ENCODE measurements at regions not wholly inside any gene's neighbourhood (a gene's known extent, or its start where the extent isn't known, plus 50 kb on each side); places are given as distances from the start of the nearest gene placed in this dataset.

DNA sequence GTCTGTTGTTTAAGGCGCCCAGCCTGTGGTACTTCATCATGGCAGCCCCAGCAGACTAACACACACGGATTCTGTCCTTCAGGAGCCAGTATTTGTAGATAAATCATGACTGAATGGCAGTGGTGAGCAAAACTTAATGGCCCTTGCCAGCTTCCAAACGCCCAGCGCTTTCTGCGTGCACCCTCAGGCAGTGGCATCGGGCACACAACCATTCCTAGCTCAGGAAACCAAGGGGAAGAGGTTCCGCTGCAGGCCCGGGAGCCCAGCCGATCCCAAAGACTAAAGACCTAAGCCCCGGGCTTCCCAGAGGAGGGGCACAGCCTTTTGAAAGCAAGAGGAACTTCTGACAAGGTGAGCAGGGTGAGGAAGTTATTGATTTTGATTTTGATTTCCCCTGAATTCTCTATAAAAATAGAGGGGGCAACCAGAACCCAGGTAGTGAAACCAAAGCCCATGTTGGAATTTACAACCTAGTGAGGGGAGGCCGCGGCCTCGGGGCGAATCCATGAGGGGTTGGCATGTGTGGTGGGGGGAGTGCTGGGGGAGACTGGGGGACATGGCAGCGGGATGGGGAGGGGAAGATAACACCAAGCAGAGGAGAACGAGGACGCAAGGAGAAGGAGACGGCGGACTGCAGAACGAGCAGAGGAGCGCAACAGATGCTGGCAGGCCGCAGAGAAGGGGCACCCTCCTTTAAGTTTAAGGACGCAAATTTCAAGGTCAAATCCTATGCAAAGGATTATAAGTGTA lies 79.9 kb upstream of the SEPTIN5 start (continued):
- TF ChIP-seq ZNF560 (tag by site-specific recombination; IDR thresholded peaks at IDR 0.05; ENCODE audit: borderline replicate concordance) (no peak), ZNF792 (tag by site-specific recombination; IDR thresholded peaks at IDR 0.05) (no peak), ZIC2 (tag by site-specific recombination; IDR thresholded peaks at IDR 0.05) (no peak), ZNF843 (tag by site-specific recombination; IDR thresholded peaks at IDR 0.05) (no peak), ZNF426 (tag by site-specific recombination; IDR thresholded peaks at IDR 0.05) (no peak), IKZF3 (tag by site-specific recombination; IDR thresholded peaks at IDR 0.05) (no peak), ZNF624 (tag by site-specific recombination; IDR thresholded peaks at IDR 0.05) (no peak), ZNF626 (tag by site-specific recombination; IDR thresholded peaks at IDR 0.05) (no peak)

DNA sequence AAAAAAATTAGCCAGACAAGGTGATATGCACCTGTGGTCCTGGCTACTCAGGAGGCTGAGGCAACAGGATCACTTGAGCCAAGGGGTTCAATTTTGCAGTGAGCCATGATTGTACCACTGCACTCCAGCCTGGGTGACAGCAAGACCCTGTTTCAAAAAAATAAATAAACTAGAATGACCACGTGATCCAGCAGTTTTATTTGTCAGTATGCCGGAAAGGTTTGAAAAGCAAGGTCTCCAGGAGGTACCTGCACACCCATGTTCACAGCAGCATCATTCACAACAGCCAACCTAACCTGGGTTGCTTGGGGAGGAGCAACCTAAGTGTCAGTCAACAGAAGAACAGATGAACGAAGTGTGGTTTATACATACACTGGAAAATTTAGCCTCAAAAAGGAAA lies 78.7 kb upstream of the SEPTIN5 start:
- Histone ChIP-seq H3K9me3 (ENCODE audit: control insufficient read depth, insufficient read depth, low read depth, low read length) (no peaks in the 10 kb centered on the region), H3K36me3 (ENCODE audit: control insufficient read depth in 2 of 2, insufficient read depth in 1 of 2, low read length in 2 of 2) (no peaks in the 10 kb centered on the region), H3K4me3 (ENCODE audit: low read depth, low read length) (no peak overlapping the region), H3K4me1 (ENCODE audit: control insufficient read depth, insufficient read depth, low read length) (no peaks in the 10 kb centered on the region), H3K27ac (ENCODE audit: extremely low read depth, low read depth, low read length) (no peak overlapping the region)
- ChIA-PET POLR2A (no interaction called here), CTCF (no interaction called here)
- TF ChIP-seq ZNF416 (tag by site-specific recombination; IDR thresholded peaks at IDR 0.05) = no peak
- TF ChIP-seq ZNF677 (tag by site-specific recombination; IDR thresholded peaks at IDR 0.05) = no peak
- TF ChIP-seq ZNF777 (tag by site-specific recombination; IDR thresholded peaks at IDR 0.05; ENCODE audit: borderline replicate concordance) = no peak
- TF ChIP-seq ZNF544 (tag by site-specific recombination; IDR thresholded peaks at IDR 0.05) = no peak
- no peak for TF ChIP-seq ZNF837 (tag by site-specific recombination; IDR thresholded peaks at IDR 0.05)
- no peak for TF ChIP-seq EGR2 (tag by site-specific recombination; IDR thresholded peaks at IDR 0.05; ENCODE audit: low read depth)
- TF ChIP-seq ZNF600 (tag by site-specific recombination; IDR thresholded peaks at IDR 0.05) = no peak
- no peak for TF ChIP-seq ZNF48 (tag by site-specific recombination; IDR thresholded peaks at IDR 0.05)
- no peak for TF ChIP-seq ZNF707 (tag by site-specific recombination; IDR thresholded peaks at IDR 0.05)
- TF ChIP-seq ZFP3 (tag by site-specific recombination; IDR thresholded peaks at IDR 0.05; ENCODE audit: low read depth) = no peak
- TF ChIP-seq ZNF140 (tag by site-specific recombination; IDR thresholded peaks at IDR 0.05) = no peak
- no peak for TF ChIP-seq ZNF747 (tag by site-specific recombination; IDR thresholded peaks at IDR 0.05)
- no peak for TF ChIP-seq ZXDB (tag by site-specific recombination; IDR thresholded peaks at IDR 0.05)
- no peak for TF ChIP-seq ZNF791 (tag by site-specific recombination; IDR thresholded peaks at IDR 0.05)
- TF ChIP-seq KLF7 (tag by site-specific recombination; IDR thresholded peaks at IDR 0.05; ENCODE audit: borderline replicate concordance) = no peak

DNA sequence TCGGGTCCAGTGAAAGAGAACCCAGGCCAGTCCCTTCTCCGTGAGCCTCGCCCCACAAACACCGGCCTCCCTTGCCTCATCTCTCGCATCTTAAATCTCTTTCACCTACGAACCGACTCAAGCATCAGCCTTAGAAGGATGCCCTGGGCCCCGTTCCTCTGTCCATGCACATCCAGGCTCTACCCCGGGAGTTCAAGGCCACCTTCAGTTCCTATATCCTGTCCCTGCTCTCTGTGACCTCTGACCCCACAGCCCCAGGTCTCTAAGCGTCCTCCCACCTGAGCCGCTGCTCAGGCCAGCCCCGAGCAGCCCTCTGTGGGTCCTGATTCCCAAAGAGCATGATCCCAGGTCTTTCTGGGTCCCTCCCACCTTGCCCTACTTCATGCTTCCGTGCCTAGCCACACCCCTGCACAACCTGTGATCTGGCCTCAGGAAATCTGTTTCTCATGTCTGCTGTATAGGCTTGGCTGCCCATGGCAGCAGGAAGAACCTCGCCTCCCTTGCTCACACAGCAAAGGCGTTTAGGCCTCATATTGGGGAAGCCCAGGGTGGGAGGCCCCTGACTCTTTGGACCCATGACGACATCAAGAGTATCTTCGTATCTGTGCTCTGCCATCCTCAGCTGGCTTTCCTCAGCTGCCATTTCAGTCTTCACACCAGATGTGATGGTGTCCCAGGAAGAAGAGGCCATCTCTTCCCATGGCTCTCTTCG lies 77.5 kb upstream of the SEPTIN5 start:
- ChIA-PET POLR2A (no interaction called here), CTCF (interaction anchor here (0.6 kb wide), 1 partner anchor 13 kb away, joined by 3 read pairs; no protein-coding TSS in a partner anchor)
- H3K27ac ChIP-seq (ENCODE audit: extremely low read depth, low read depth, low read length) = no peak overlapping the region
- no peaks in the 10 kb centered on the region for H3K36me3 ChIP-seq (ENCODE audit: control insufficient read depth in 2 of 2, insufficient read depth in 1 of 2, low read length in 2 of 2)
- no peaks in the 10 kb centered on the region for H3K4me1 ChIP-seq (ENCODE audit: control insufficient read depth, insufficient read depth, low read length)
- H3K4me3 ChIP-seq (ENCODE audit: low read depth, low read length) = no peak overlapping the region
- TF ChIP-seq, protein P1, sequence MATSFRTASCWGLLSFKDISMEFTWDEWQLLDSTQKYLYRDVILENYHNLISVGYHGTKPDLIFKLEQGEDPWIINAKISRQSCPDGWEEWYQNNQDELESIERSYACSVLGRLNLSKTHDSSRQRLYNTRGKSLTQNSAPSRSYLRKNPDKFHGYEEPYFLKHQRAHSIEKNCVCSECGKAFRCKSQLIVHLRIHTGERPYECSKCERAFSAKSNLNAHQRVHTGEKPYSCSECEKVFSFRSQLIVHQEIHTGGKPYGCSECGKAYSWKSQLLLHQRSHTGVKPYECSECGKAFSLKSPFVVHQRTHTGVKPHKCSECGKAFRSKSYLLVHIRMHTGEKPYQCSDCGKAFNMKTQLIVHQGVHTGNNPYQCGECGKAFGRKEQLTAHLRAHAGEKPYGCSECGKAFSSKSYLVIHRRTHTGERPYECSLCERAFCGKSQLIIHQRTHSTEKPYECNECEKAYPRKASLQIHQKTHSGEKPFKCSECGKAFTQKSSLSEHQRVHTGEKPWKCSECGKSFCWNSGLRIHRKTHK (tag by site-specific recombination; IDR thresholded peaks at IDR 0.05) = no peak
- TF ChIP-seq ZNF239 (tag by site-specific recombination; IDR thresholded peaks at IDR 0.05) (no peak), TRIM28 (IDR thresholded peaks at IDR 0.05; ENCODE audit: borderline replicate concordance, low read length) (no peak)
- no peaks in the 10 kb centered on the region for H3K9me3 ChIP-seq (ENCODE audit: control insufficient read depth, insufficient read depth, low read depth, low read length)

Data from HEK293 (cell line).